Activated B cell treated with CpG ODN at 0.5 μM for 24 hours (primary cell): ENCODE measurements at regions not wholly inside any gene's neighbourhood (a gene's known extent, or its start where the extent isn't known, plus 50 kb on each side); places are given as distances from the start of the nearest gene placed in this dataset.

ENCODE experiments used
- ATAC-seq: fragments of 200-7000 bp; cut with Tn5 transposase; one replicate; pipeline ENCODE4 v1.10.0; 2021; ENCODE audit warnings: low read depth, mild to moderate bottlenecking, moderate library complexity
- CTCF ChIA-PET: fragments of 350-600 bp; sonication (Branson Sonifier 250); formaldehyde crosslinking; loops from one replicate; lab custom pipeline; 2021; ENCODE audit warnings: antibody characterized with exemption; lab: Charles Lee
- POLR2A ChIA-PET: fragments of 350-600 bp; sonication (Branson Sonifier 250); formaldehyde crosslinking; loops from one replicate; lab custom pipeline; 2021; ENCODE audit warnings: antibody characterized with exemption; lab: Charles Lee
- DNase-seq: peaks from one replicate; pipeline ENCODE4 v3.0.0; 2022
- H3K27ac Mint-ChIP-seq: one replicate; pipeline ENCODE4 v1.8.0; 2020; ENCODE audit warnings: mixed read lengths
- H3K27me3 Mint-ChIP-seq: one replicate; pipeline ENCODE4 v1.8.0; 2021; ENCODE audit warnings: mixed read lengths
- H3K36me3 Mint-ChIP-seq: one replicate; pipeline ENCODE4 v1.8.0; 2021; ENCODE audit warnings: low read depth, mixed read lengths
- H3K4me1 Mint-ChIP-seq: one replicate; pipeline ENCODE4 v1.8.0; 2021; ENCODE audit warnings: mixed read lengths
- H3K4me3 Mint-ChIP-seq: one replicate; pipeline ENCODE4 v1.8.0; 2020; ENCODE audit warnings: mild to moderate bottlenecking, mixed read lengths
- H3K9me3 Mint-ChIP-seq: one replicate; pipeline ENCODE4 v1.8.0; 2020; ENCODE audit warnings: mixed read lengths
- intact Hi-C: fragments of 100-400 bp; cut with micrococcal nuclease; formaldehyde crosslinking; loops from one replicate; pipeline ENCODE4 v1.15.1; 2024
- TF ChIP-seq, protein P1 (sequence below): fragments of 200-600 bp; IDR thresholded peaks from one replicate; pipeline ENCODE4 v1.8.0; 2022; ENCODE audit warnings: antibody characterized with exemption, mild to moderate bottlenecking

DNA sequence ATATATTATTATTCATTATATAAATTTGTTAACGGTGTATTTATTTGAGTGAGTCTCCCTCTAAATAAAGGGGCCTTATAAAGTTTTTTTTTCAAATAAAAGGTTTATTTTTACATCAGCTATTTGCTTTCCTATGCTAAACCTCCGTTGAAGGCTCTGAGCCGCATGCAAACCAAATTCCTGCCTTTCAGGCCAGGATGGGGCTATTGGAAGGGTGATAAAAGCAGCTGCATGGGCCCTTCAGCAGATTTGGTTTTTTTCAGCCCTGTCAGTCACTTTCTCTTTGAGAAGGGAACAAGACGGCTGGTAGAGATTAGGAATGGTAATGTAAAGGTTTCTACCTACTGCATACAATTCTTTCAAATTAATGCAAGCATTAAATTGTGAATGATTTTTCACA is 244.2 kb downstream of the WNT5A start:
- Mint-ChIP-seq H3K36me3 (no peaks in the 10 kb centered on the region), H3K27ac (no peak overlapping the region), H3K27me3 (no peaks in the 10 kb centered on the region), H3K4me1 (no peaks in the 10 kb centered on the region), H3K9me3 (peaks cover 1% of the 10 kb centered on the region), H3K4me3 (no peak overlapping the region)
- no peak for ATAC-seq
- TF ChIP-seq, protein P1, sequence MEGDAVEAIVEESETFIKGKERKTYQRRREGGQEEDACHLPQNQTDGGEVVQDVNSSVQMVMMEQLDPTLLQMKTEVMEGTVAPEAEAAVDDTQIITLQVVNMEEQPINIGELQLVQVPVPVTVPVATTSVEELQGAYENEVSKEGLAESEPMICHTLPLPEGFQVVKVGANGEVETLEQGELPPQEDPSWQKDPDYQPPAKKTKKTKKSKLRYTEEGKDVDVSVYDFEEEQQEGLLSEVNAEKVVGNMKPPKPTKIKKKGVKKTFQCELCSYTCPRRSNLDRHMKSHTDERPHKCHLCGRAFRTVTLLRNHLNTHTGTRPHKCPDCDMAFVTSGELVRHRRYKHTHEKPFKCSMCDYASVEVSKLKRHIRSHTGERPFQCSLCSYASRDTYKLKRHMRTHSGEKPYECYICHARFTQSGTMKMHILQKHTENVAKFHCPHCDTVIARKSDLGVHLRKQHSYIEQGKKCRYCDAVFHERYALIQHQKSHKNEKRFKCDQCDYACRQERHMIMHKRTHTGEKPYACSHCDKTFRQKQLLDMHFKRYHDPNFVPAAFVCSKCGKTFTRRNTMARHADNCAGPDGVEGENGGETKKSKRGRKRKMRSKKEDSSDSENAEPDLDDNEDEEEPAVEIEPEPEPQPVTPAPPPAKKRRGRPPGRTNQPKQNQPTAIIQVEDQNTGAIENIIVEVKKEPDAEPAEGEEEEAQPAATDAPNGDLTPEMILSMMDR: no peak
- intact Hi-C loops: no loop called here
- ChIA-PET CTCF (no interaction called here), POLR2A (no interaction called here)
- DNase-seq: no peak

DNA sequence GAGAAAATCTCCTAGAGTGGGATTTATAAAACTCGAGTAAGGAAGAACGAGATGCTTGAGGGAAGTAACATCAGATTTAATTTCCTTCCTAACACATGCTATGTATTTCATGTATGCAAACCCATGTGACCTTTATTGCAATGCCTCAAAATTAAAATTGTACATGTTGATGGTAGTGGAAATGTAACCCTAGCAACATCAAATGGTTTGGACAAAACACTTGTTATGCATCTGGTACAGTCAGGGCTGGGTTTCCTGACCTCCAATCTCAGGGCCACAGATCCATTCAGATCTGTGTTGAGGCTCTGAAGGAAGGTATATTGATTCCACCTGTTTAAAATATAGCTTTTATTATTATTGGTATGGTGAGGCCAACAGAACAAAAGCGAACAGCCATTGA is 246.0 kb downstream of the WNT5A start:
- CTCF ChIA-PET: no interaction called here
- no peak for ATAC-seq
- H3K27me3 Mint-ChIP-seq: no peaks in the 10 kb centered on the region

DNA sequence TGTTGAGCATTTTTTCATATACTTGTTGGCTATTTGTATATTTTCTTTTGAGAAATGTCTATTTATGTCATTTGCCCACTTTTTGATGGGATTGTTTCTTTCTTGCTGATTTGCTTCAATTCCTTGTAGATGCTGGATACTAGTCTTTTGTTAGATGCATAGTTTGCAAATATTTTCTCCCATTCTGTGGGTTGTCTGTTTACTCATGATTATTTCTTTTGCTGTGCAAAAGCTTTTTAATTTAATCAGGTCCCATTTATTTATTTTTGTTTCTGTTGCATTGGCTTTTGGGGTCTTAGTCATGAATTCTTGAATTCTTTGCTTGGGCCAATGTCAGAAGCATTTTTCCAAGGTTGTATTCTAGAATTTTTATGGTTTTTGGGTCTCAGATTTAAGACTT is 251.7 kb downstream of the WNT5A start:
- H3K9me3 Mint-ChIP-seq: peaks cover 7% of the 10 kb centered on the region
- H3K27ac Mint-ChIP-seq: no peak overlapping the region
- H3K4me1 Mint-ChIP-seq: no peaks in the 10 kb centered on the region
- intact Hi-C loops: no loop called here
- ChIA-PET POLR2A (no interaction called here), CTCF (no interaction called here)
- ATAC-seq (no peak), DNase-seq (no peak)
- no peaks in the 10 kb centered on the region for H3K27me3 Mint-ChIP-seq
- H3K4me3 Mint-ChIP-seq: no peak overlapping the region
- TF ChIP-seq, protein P1: no peak
- no peaks in the 10 kb centered on the region for H3K36me3 Mint-ChIP-seq

More for the DNA sequence above, 246.0 kb downstream of the WNT5A start:
- H3K36me3 Mint-ChIP-seq: no peaks in the 10 kb centered on the region
- H3K4me1 Mint-ChIP-seq: no peaks in the 10 kb centered on the region
- intact Hi-C loops: no loop called here
- TF ChIP-seq, protein P1: no peak
- POLR2A ChIA-PET: no interaction called here
- DNase-seq: no peak
- H3K4me3 Mint-ChIP-seq: no peak overlapping the region
- peaks cover 5% of the 10 kb centered on the region for H3K9me3 Mint-ChIP-seq
- H3K27ac Mint-ChIP-seq: no peak overlapping the region

DNA sequence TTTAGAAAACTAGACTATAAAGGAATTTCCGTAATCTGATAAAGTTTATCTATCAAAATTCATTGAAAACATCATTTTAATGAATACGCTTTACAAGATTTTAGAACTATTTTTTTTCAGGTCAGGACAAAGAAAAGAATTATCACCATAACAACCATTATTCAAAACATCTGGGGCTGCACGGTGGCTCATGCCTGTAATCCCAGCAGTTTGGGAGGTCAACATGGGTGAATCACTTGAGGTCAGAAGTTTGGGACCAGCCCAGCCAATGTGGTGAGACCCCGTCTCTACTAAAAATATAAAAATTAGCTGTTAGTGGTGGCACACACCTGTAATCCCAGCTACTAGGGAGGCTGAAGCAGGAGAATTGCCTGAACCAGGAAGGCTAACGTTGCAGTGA is 260.4 kb downstream of the WNT5A start:
- H3K27ac Mint-ChIP-seq: no peak overlapping the region
- TF ChIP-seq, protein P1: no peak
- ChIA-PET POLR2A (no interaction called here), CTCF (no interaction called here)
- H3K36me3 Mint-ChIP-seq: no peaks in the 10 kb centered on the region
- DNase-seq: no peak
- ATAC-seq: no peak
- H3K27me3 Mint-ChIP-seq: no peaks in the 10 kb centered on the region
- no peaks in the 10 kb centered on the region for H3K4me1 Mint-ChIP-seq
- no peaks in the 10 kb centered on the region for H3K9me3 Mint-ChIP-seq
- H3K4me3 Mint-ChIP-seq: no peak overlapping the region
- intact Hi-C loops: no loop called here

DNA sequence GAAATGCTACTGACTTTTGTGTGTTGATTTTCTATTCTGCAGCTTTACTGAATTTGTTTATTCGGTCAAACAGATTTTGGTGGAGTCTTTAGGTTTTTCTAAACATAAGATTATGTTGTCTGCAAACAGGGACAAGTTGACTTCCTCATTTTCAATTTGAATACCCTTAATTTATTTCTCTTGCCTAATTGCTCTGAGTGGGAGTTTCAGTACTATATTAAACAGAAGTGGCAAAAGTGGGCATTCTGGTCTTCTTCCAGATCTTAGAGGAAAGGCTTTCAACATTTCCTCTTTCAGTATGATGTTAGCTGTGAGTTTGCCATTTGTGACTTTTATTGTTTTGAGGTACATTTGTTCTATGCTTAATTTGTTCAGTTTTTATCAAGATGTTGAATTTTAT is 268.5 kb downstream of the WNT5A start:
- POLR2A ChIA-PET: no interaction called here
- TF ChIP-seq, protein P1: no peak
- CTCF ChIA-PET: no interaction called here
- no peaks in the 10 kb centered on the region for H3K4me1 Mint-ChIP-seq
- peaks cover 24% of the 10 kb centered on the region for H3K9me3 Mint-ChIP-seq
- intact Hi-C loops: no loop called here
- no peaks in the 10 kb centered on the region for H3K36me3 Mint-ChIP-seq
- no peak overlapping the region for H3K4me3 Mint-ChIP-seq
- no peak for DNase-seq
- no peak for ATAC-seq
- no peak overlapping the region for H3K27ac Mint-ChIP-seq
- no peaks in the 10 kb centered on the region for H3K27me3 Mint-ChIP-seq
